HG03039 (cell line): ENCODE measurements at regions not wholly inside any gene's neighbourhood (a gene's known extent, or its start where the extent isn't known, plus 50 kb on each side); places are given as distances from the start of the nearest gene placed in this dataset.

Experiments
- ATAC-seq: cut with Tn5 transposase; IDR thresholded peaks from one replicate; pipeline ENCODE4 v1.9.1; 2021; ENCODE audit warnings: mild to moderate bottlenecking, moderate library complexity; ENCODE audit not compliant: unreplicated experiment

DNA sequence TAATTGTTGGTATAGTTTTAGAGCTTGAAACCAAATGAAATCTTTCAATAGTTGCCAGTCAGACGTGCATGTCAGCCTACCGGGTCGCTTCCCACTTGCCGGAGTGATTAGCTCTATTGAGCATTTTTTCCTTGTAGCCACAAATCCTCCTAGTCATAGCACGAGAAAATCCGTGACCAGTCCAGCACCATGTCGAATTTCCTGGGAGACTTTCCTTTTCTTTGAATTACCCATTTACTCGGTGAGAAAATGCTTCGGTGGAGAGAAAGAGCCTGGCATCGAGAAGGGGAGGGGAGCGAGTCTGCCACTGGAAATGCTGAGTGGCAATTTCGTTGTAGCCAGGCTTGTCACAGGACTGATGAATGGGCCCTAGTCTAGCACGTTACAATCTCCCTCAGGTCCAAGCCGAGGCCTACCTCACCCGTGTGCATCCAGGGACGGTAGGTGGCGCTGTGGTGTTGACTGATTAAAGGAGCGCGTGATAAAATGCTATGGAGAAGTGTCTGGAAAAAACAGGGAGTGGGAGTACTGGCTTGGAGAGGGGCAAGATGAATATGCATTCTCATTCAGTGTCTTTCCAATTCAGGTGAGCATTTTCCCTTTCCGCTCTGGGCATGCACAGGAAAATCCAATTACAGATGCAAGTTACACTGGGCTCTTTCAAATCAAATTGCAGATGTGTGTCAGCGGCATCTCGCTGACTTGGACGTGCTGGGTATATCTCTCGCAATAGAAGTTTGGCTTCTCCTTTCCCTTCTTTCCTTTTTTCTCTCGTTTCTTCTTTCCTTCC is 238.8 kb downstream of the EDEM1 start:
- ATAC-seq: no peak

DNA sequence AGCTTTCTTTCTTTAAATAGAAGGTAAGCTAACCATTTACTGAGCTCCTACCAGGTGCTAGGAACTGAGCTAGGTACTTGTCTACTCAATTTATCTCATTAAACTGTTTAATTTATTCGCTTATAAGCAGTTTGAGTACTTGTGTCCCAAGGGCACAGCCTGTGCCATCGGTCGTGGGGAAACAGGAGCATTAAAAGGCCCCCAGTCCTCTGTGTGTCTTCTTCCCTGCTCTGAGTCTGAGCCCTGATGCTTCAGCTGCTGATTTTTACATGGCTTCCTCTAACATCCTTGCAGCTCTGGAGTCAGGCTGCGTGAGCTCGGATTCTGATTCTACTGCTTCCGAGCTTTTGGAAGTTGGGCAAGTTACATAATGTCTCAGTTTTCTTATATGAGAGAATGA is 239.5 kb downstream of the EDEM1 start:
- ATAC-seq: no peak

DNA sequence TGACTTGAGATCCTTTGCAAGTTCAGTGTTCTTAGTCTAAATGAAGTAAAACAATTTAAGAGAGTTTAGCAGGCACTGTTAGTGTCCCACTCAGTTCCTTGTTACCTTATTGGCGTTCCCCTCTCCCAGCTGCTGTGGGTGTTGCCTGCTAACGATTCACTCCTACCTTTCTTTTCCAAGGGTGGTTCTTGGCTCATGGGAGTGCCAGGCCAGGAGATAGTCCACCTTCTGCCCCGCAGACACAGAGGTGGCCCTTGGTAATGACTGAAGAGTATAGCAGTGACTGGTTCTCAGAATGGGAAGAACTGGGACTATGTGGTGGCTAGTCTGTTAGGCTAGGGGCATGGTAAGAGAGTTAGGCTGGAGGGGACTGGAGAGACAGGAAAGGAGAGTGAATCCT is 240.4 kb downstream of the EDEM1 start:
- no peak for ATAC-seq

DNA sequence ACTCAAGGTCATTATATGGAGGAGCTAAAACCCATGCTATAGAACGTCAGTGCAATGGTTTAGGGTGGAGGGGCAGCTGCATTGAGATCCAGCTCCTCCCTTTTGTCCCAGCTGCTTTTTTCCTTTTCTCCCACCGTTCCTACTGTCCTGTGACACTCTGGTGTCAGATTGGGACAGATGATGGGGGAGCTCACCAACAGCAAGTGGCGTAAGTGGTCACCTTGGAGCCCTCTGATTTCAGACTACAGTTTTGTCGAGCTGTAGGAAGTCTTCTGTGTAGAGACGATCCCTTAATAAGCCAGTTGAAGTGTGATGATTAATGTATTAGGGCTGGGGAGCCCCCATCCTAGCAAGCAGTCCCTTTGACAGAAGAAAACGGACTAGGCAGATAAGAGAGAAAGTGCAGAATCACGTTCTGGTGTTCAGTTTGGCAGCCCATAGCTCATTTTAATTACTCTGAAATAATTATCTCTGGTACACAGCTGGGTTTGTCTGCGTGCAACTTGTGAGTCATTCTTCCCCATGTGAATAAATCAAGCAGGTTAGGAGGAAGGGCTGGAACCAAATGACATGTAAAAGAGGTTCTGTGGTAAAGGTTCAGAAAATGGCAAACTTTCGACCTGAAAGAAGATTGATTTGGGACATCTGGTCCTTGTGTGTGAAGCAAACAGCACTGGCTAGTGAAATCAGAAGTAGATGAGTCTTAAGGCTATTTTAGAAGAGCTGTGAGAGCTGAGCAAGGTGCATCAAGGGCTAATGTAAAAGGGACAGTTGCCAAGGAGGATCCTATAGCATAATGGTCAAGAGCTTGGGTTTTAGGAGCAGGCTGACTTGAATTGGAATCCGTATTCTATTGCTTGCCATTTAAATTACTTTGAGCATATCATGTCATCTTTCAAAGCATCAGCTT is 241.4 kb downstream of the EDEM1 start:
- peak; percentile 85 for ATAC-seq

DNA sequence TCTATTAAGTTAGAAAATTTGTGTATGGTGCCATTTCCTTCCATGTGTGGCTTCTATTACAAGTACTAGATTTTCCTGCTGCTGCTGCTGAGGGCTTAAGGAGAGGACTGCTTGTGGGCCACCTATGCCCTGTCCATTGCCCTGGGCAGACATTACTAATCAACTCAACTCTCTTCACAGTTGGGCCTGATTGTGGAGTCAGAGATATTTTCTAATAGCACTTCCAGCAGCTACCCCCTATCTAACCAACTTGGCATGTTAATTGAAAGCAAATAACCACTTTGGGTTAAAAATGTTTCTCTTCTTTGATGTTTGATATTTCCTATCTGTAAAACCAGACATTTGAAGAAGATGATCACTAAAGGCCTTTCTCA is 242.0 kb downstream of the EDEM1 start:
- no peak for ATAC-seq

DNA sequence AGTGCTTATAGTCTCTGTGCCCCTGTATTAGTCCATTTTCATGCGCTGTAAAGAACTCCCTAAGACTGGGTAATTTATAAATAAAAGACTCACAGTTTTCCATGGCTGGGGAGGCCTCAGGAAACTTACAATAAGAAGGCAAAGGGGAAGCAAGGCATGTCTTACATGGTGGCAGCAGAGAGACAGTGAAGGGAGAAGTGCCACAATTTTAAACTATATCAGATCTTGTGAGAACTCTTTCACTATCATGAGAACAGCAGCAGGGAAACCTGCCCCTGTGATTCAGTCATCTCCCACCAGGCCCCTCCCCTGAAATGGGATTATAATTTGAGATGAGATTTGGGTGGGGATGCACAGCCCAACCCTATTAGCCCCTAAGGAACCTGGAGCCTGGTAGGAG is 243.2 kb downstream of the EDEM1 start:
- ATAC-seq: no peak

DNA sequence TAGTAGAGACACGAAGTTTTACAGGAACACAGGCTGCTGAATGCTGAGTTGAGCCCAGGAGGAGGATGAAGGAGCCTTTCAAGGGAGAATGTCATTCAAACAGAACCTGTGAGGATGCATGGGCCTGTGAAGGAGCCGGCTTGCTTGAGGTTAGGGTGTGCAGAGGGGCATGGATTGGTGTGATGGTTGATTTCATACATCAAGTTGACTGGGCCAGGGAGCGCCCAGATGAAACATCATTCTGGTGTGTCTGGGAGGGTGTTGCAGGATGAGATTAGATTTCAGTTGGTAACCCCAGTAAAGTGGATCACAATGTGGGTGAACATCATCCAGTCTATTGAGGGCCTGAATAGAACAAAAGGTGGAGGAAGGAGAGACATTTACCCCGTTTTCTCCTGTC is 243.6 kb downstream of the EDEM1 start:
- no peak for ATAC-seq

DNA sequence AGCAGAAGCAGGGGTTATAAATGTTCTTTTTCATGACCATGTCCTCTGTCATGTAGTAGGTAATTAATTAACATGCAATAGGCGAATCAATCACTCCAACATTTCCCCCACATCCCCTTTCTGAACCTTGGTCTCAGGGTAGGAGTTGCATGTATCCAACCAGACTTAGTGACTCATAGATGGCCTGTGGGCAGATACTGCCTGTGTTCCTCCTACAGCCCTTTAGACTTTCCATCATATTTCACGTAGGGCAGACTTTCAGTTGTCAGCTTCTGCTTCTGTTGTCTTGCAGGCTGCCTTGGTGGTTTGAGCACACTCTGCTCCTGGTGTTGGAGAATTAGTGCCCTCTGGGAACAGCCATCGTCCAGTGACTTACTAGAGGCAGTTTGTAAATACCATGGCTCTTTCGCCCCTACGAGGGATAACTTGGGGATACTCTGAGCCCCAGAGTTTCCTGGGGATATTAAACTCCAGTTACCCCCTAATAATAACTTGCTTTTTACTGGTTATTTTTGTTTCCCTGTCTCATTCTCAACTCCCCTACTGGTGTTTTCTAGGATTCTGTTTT is 244.4 kb downstream of the EDEM1 start:
- ATAC-seq: no peak

DNA sequence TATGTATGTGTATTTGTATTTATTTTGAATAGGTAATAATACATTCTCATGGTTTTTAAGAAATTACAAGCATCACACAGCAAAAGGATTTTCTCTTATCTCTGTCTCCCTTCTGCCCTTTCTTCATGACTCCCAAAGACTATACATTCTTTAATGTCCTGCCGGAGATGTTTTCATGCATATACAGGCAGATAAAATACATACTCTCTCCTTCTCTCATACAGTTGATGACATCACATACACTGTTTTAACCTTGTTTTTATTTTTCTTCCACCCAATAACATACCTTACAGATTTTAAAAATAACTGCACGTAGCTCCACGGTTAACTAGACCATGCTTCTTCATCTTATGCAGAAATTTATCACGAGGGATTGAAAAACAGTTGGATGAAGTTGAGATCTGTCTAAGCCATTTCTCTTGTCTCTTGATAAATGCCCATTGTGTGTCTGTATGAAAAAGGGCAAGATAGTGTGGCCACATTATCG is 249.8 kb downstream of the EDEM1 start:
- no peak for ATAC-seq

DNA sequence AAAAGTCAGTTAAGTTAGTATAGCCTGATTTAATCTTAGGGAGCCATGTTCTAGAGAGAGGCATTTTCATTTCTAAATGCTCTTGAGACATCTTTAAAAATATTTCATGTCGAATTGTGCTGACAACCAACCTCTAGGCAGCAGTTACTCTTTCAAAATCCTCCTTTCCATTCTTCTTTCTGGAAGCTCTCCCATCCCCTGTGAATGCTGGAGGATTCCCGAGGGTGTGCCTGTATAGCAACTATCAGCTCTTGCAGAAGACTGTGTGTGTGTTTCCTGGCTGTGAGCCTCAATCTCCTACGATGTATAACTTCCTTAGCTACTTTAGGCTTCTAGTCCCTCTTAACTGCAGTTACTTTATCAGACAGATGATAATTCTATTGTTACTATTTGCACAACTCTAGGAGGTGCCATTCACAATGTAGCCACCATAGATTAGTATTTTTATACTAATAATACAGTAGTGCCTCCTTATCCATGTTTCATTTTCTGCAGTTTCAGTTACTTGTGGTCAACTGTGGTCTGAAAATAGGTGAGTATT is 250.3 kb downstream of the EDEM1 start:
- no peak for ATAC-seq

DNA sequence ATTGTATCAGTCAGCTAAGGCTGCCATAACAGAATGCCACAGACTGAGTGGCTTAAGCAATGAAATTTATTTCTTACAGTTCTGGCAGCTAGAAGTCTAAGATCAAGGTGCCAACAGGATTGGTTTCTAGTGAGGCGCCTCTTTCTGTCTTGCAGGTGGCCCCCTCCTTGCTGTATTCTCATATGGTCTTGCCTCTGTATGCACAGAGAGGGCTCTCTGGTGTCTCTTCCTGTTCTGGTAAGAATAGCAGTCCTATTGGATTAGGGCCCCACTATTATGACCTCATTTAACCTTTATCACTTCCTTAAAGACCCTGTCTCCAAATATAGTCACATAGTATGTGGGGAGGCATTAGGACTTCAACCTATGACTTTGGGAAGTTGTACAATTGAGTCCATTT is 253.9 kb downstream of the EDEM1 start:
- no peak for ATAC-seq

DNA sequence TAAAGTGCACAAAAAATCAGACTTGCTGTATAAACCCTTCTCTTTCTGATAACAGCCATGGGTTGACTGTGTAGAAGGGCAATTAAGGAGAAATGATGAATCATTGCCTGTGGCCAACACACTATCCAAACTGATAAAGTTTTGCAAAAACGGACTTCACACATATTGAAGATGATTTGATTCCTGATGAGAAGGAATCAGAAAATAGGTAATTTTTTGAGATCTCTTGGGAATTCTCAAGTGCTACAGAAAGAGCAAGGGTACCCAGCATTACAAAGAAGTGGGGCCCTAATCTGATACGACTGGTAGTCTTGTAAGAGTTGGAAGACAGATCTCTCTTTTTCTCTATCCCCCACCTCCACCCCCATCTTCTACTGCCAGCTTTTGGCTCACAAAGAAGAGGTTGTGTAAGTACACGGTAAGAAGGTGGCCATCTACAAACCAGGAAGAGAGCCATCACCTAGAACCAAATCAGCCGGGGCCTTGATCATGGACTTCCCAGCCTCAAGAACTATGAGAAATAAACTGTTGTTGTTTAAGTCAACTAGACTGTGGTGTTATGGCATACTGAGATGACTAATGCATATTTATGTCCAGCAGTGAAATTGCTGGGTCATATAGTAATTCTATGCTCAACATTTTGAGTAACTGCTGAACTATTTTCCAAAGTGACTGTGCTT is 254.7 kb downstream of the EDEM1 start:
- no peak for ATAC-seq

DNA sequence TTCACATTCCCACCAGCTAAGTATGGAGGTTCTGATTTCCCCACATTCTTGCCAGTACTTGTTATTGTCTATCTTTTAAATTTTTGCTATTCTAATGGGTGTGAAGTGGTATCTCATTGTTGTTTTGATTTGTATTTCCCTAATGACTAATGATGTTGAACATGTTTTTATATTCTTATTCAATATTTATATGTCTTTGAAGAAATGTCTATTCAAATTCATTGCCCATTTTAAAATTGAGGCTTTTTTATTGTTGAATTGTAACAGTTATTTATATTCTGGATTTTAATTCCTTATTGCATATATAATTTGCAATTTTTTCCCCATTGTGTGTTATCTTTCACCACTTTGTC is 255.3 kb downstream of the EDEM1 start:
- no peak for ATAC-seq

DNA sequence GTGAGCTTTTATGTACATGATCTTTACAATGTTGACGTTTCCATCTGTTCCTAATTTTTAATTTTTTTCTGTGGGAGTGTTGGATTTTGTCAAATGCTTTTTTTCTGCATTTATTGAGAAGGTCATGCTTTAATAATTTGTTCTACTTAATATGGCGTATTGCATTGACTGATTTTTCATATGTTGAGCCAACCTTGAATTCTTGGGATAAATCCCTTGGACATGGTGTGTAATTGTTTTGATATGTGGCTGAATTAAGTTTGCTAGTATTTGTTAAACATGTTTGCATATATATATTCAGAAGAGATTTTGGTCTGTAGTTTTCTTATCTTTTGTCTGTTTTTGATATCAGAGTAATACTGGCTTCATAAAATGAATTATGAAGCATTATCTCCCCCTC is 256.7 kb downstream of the EDEM1 start:
- ATAC-seq: no peak

DNA sequence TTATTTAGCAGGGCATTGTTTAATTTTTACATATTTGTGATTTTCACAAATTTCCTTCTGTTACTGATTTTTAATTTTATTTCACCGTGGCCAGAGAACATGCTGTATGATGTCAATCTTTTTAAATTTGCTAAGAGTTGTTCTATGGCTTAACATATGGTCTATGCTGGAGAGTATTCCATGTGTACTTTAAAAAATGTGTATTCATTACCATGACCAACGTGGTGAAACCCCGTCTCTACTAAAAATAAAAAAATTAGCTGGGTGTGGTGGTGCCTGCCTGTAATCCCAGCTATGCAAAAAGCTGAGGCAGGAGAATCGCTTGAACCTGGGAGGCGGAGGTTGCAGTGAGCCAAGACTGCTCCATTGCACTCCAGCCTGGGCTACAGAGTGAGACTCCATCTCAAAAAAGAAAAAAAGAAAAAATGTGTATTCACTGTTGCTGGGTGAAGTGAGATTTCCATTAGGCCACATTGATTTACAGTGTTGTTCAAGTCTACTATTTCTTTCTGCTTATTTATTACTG is 258.2 kb downstream of the EDEM1 start:
- ATAC-seq: no peak

DNA sequence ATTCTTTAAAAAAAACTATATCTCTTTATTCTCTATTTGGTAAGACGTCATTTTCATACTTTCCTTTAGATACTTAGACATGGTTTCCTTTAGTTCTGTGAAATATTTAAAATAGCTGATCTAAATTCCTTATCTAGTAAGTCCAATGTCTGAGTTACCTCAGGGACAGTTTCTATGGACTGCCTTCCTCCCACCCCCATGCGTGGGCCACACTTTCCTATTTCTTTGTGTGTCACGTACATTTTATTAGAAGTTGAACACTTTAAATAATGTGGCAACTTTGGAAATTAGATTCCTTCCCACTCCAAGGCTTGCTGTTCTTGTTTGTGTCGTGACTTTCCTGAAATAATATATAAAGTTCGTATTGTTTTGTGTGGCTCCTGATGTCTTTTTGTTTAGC is 260.7 kb downstream of the EDEM1 start:
- no peak for ATAC-seq

DNA sequence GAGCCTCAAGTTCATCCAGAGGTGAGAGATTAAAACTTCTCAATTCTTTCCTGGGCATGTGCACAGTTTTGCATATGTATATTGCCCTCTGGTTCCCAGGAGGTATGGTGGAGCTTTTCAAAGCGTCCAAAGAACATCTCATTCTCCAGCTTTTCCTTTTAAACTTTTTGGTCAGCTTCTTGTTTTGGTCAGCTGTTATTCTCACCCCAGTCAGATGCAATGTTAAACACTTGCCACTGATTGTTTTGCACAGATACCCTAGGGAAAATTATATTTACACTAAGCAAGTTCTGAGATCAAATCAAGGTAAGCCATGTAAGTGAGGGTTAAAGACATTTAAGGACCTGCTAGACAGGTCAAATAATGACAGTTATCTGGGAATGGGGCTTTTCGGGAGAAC is 261.3 kb downstream of the EDEM1 start:
- no peak for ATAC-seq

DNA sequence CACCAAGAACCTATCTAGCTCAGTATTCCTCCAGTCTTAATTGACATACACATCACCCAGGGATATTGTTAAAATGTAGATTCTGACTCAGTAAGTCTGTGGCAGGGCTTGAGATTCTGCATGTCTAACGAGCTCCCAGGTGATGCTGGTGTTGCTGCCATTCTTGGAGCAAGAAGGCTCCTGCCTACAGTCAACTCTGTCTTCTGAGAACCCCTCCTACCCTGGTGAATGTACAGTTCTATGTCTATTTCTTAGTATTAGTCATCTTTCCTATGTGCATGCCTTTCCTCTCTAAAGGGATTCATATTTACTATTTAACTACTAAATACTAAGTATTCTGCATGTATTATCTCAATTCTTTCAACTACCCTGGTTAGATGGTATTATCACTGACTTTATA is 268.7 kb downstream of the EDEM1 start:
- ATAC-seq: peak; percentile 74

DNA sequence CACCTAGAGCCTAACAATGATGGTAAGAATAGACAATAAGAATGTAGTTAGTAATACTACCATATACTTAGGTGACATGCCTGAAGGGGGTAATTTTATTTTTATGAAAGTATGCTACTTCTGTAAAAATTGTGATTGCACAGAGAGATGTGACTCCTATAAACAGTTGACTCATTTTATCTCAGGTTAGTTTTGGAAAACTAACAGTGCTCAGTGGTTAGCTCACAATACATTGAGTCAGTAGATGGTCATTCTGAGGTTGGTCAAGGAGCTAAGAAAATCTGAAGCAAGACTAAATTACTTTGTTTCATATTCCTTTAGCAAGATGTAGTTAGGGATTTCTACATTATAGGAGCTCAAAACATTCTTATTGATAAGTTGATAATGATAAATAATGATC is 271.0 kb downstream of the EDEM1 start:
- no peak for ATAC-seq

DNA sequence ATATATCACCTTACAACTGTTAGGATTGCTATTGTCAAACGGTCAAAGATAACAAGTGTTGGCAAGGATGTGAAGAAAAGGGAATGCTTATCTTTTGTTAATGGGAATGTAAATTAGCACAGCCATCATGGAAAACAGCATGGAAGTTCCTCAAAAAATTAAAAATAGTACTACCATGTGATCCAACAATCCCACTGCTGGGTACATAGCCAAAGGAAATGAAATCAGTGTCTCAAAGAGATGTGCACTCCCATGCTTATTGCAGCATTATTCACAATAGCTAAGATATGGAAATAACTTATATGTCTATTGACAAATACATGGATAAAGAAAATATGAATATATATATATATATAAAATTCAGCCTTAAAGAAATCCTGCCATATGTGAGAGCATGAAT is 274.6 kb downstream of the EDEM1 start:
- no peak for ATAC-seq

DNA sequence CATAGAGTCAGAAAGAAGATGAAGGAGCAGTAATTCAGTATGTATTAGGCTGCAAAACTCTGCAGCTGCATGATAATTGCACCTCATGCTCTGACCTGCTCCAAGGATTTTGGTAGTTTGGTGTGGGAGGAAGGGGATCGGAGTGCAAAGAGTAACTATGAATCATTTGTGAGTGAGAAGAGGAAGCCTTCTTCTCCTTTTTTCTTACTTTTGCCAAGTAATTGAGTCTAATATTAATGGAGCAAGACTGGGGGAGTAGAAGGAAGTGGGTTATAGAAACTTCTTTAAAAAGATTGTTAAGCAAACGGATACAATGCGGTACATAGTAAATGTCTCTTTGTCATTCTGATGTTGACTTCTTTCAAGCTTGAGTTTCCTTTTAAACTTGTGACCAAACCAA is 276.5 kb downstream of the EDEM1 start:
- ATAC-seq: no peak
